PC-3 (cell line): ENCODE measurements at regions not wholly inside any gene's neighbourhood (a gene's known extent, or its start where the extent isn't known, plus 50 kb on each side); places are given as distances from the start of the nearest gene placed in this dataset.

Experiments used
- ATAC-seq: fragments of 200-7000 bp; cut with Tn5 transposase; 2 replicates; pipeline ENCODE4 v1.9.1; 2020; ENCODE audit warnings: mild to moderate bottlenecking, moderate library complexity
- BruUV-seq: library from RNA; stranded (reverse); fragments of 400-500 nt; replicated peaks from 2 replicates; lab custom pipeline; 2021; lab: Mats Ljungman, UMichigan
- CTCF ChIA-PET: fragments of 300-600 bp; sonication (Branson Sonifier 250); formaldehyde crosslinking; loops from one replicate; lab custom pipeline; 2022; ENCODE audit warnings: antibody characterized with exemption; lab: Charles Lee
- POLR2A ChIA-PET: fragments of 300-600 bp; sonication (Branson Sonifier 250); formaldehyde crosslinking; loops from one replicate; lab custom pipeline; 2022; ENCODE audit warnings: antibody characterized with exemption; ENCODE audit not compliant: unreplicated experiment; lab: Charles Lee
- DNase-seq: peaks from one replicate; pipeline ENCODE4 v3.0.0-alpha.2; 2015
- H2AFZ ChIP-seq: fragments of 300-600 bp; sonication (generic); 2 replicates; pipeline ENCODE4 v1.6.0; 2016; ENCODE audit warnings: antibody characterized with exemption, low read length
- H3F3A ChIP-seq: fragments of 300-600 bp; sonication (generic); one replicate; pipeline ENCODE4 v1.6.0; 2017; ENCODE audit warnings: antibody characterized with exemption, low read length, control low read depth, mild to moderate bottlenecking; ENCODE audit not compliant: unreplicated experiment
- H3K27ac ChIP-seq: fragments of 300-600 bp; sonication (generic); 2 replicates; pipeline ENCODE4 v1.5.1; 2016; ENCODE audit warnings: mild to moderate bottlenecking, low read length
- H3K27me3 ChIP-seq: fragments of 300-600 bp; sonication (generic); 2 replicates; pipeline ENCODE4 v1.6.1; 2016; ENCODE audit warnings: low read length, mixed read lengths
- H3K36me3 ChIP-seq: fragments of 300-600 bp; sonication (generic); 2 replicates; pipeline ENCODE4 v1.6.1; 2016; ENCODE audit warnings: low read depth, mixed run types, low read length, mixed read lengths
- H3K4me1 ChIP-seq: fragments of 300-600 bp; sonication (generic); 2 replicates; pipeline ENCODE4 v1.5.1; 2016; ENCODE audit warnings: low read length; ENCODE audit not compliant: insufficient read depth
- H3K4me2 ChIP-seq: fragments of 300-600 bp; sonication (generic); 2 replicates; pipeline ENCODE4 v1.6.0; 2016; ENCODE audit warnings: low read length
- H3K4me3 ChIP-seq: fragments of 300-600 bp; sonication (generic); 2 replicates; pipeline ENCODE4 v1.5.1; 2016; ENCODE audit warnings: mild to moderate bottlenecking, low read length, mixed read lengths
- H3K79me2 ChIP-seq: fragments of 300-600 bp; sonication (generic); 2 replicates; pipeline ENCODE4 v1.6.1; 2017; ENCODE audit warnings: low read length, mixed read lengths
- H3K9ac ChIP-seq: fragments of 300-600 bp; sonication (generic); 2 replicates; pipeline ENCODE4 v1.6.0; 2016; ENCODE audit warnings: mild to moderate bottlenecking, low read length
- H3K9me2 ChIP-seq: fragments of 300-600 bp; sonication (generic); replicated peaks from 2 replicates; pipeline ENCODE4 v1.6.1; 2016; ENCODE audit warnings: mixed run types, low read length, mixed read lengths
- H3K9me3 ChIP-seq: fragments of 300-600 bp; sonication (generic); 2 replicates; pipeline ENCODE4 v1.6.1; 2016; ENCODE audit warnings: low read length, mixed read lengths
- H4K20me1 ChIP-seq: fragments of 300-600 bp; sonication (generic); 2 replicates; pipeline ENCODE4 v1.6.1; 2016; ENCODE audit warnings: low read length, mixed read lengths
- CTCF ChIP-seq: fragments of 300-600 bp; sonication (generic); conservative IDR thresholded peaks from 2 replicates; pipeline ENCODE4 v1.5.1; 2017; ENCODE audit warnings: antibody characterized with exemption, low read depth, mild to moderate bottlenecking, low read length
- EZH2 ChIP-seq: fragments of 300-600 bp; sonication (generic); IDR thresholded peaks from one replicate; pipeline ENCODE4 v1.6.1; 2017; ENCODE audit warnings: antibody characterized with exemption, mild to moderate bottlenecking, low read length; ENCODE audit not compliant: unreplicated experiment
- EZH2phosphoT487 ChIP-seq: fragments of 300-600 bp; sonication (generic); IDR thresholded peaks from 2 replicates; pipeline ENCODE4 v1.6.1; 2018; ENCODE audit warnings: mild to moderate bottlenecking, antibody characterized with exemption, low read length, borderline replicate concordance
- intact Hi-C: fragments of 100-400 bp; cut with micrococcal nuclease; formaldehyde crosslinking; loops from 2 replicates; pipeline ENCODE4 v1.9.0; 2023

- H3K36me3 ChIP-seq, result no peaks in the 10 kb centered on the region
- no peak overlapping the region for H3K9ac ChIP-seq
- no TSS peak for BruUV-seq
- no peaks in the 10 kb centered on the region for H3K79me2 ChIP-seq
- no peaks in the 10 kb centered on the region for H3K9me3 ChIP-seq
- ChIA-PET POLR2A (no interaction called here), CTCF (no interaction called here)
- H3F3A ChIP-seq, result no peaks in the 10 kb centered on the region
- no peaks in the 10 kb centered on the region for H3K27me3 ChIP-seq
- no peaks in the 10 kb centered on the region for H4K20me1 ChIP-seq
- no peak for DNase-seq
- no peak overlapping the region for H3K4me2 ChIP-seq
- H3K4me1 ChIP-seq, result no peaks in the 10 kb centered on the region; the same call in 1 of the 2 replicates
- H3K27ac ChIP-seq, result no peak overlapping the region
- H3K4me3 ChIP-seq, result no peak overlapping the region
- H3K9me2 ChIP-seq, result no peaks in the 10 kb centered on the region
- H2AFZ ChIP-seq, result no peak overlapping the region
- no peak for ATAC-seq
- intact Hi-C loops, result no loop called here
- TF ChIP-seq EZH2, result no peak
- no peak for TF ChIP-seq EZH2phosphoT487
- no peak for TF ChIP-seq CTCF
Measured at GRCh38 chr15:39096608-39097205, 484.2 kb upstream of the THBS1 start.

GRCh38 chr15:39099524-39099923, 481.4 kb upstream of the THBS1 start:
- no peaks in the 10 kb centered on the region for H3K9me2 ChIP-seq
- intact Hi-C loops, result no loop called here
- H3K4me2 ChIP-seq, result no peak overlapping the region
- H3K9me3 ChIP-seq, result no peaks in the 10 kb centered on the region
- BruUV-seq, result no TSS peak
- DNase-seq, result no peak
- no peaks in the 10 kb centered on the region; the same call in 1 of the 2 replicates for H3K4me1 ChIP-seq
- H3K36me3 ChIP-seq, result no peaks in the 10 kb centered on the region
- no peak for TF ChIP-seq EZH2phosphoT487
- no peak for TF ChIP-seq CTCF
- TF ChIP-seq EZH2, result no peak
- no peak overlapping the region for H3K27ac ChIP-seq
- H4K20me1 ChIP-seq, result no peaks in the 10 kb centered on the region
- ChIA-PET CTCF (no interaction called here), POLR2A (no interaction called here)
- no peak overlapping the region for H3K4me3 ChIP-seq
- H3K79me2 ChIP-seq, result no peaks in the 10 kb centered on the region
- no peak overlapping the region for H2AFZ ChIP-seq
- ATAC-seq, result no peak
- no peaks in the 10 kb centered on the region for H3F3A ChIP-seq
- H3K9ac ChIP-seq, result no peak overlapping the region
- H3K27me3 ChIP-seq, result no peaks in the 10 kb centered on the region

GRCh38 chr15:39100106-39100660, 480.7 kb upstream of the THBS1 start:
- no peak for TF ChIP-seq EZH2
- no peak for TF ChIP-seq CTCF
- TF ChIP-seq EZH2phosphoT487, result no peak
- ATAC-seq (peak; percentile 43), DNase-seq (no peak)
- no peaks in the 10 kb centered on the region; the same call in 1 of the 2 replicates for H3K4me1 ChIP-seq
- no peaks in the 10 kb centered on the region for H3K79me2 ChIP-seq
- BruUV-seq, result no TSS peak
- no peak overlapping the region for H3K27ac ChIP-seq
- intact Hi-C loops, result no loop called here
- H3K9ac ChIP-seq, result no peak overlapping the region
- ChIA-PET POLR2A (interaction anchor here (0.7 kb wide), 1 partner anchor 970 kb away, joined by 3 read pairs; no protein-coding TSS in a partner anchor), CTCF (no interaction called here)
- no peaks in the 10 kb centered on the region for H3F3A ChIP-seq
- no peaks in the 10 kb centered on the region for H3K9me2 ChIP-seq
- no peaks in the 10 kb centered on the region for H3K27me3 ChIP-seq
- no peak overlapping the region for H2AFZ ChIP-seq
- H3K9me3 ChIP-seq, result no peaks in the 10 kb centered on the region
- H3K4me3 ChIP-seq, result no peak overlapping the region
- H3K36me3 ChIP-seq, result no peaks in the 10 kb centered on the region
- no peak overlapping the region for H3K4me2 ChIP-seq
- H4K20me1 ChIP-seq, result no peaks in the 10 kb centered on the region
